ENCODE measurements at regions not wholly inside any gene's neighbourhood (a gene's known extent, or its start where the extent isn't known, plus 50 kb on each side); places are given as distances from the start of the nearest gene placed in this dataset.

GRCh38 chr13:111868716-111869115, 198.2 kb upstream of the SOX1 start:
- ATAC-seq (no peak), DNase-seq (no peak)
- Mint-ChIP-seq H3K27me3 (peaks cover 5% of the 10 kb centered on the region), H3K4me3 (no peak overlapping the region), H3K27ac (no peak overlapping the region), H3K36me3 (ENCODE audit: low read depth) (no peaks in the 10 kb centered on the region), H3K4me1 (no peaks in the 10 kb centered on the region)
- no peaks in the 10 kb centered on the region for H3K9me3 ChIP-seq (ENCODE audit: control insufficient read depth, low read length, poor library complexity, severe bottlenecking)

DNA sequence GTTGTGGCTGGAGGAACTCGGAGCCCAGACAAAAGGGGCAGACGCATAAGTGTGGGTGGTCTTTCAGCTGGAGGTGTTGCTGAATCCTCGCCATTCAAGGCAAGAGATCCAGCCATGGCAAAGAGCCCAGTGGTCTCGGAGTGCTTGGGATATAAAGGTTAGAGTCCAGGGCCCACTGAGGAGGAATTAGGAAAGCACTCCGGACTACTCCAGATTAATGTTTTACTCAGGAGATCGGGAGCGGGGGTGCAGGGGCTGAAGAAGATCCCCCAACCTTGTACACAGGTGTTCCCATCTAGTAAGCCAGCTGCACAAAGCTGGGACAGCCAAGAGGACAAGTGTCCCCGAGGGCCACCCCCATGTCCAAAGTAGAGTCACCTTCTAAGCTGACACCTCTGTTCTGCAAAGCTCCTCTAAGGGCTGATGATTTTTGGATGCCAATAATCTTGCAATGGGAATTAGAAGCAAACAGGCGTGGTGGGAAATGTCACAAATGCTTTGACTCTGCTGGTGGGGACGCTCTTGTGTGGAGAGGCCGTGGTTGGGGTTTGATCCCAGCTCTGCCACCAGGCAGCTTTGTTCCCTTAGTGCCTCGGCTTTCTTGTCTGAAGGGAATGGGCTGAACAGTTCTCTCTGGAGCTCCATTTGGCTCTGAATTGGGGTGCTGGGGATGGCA, 194.3 kb upstream of the SOX1 start:
- Mint-ChIP-seq H3K4me1 (no peaks in the 10 kb centered on the region), H3K36me3 (ENCODE audit: low read depth) (no peaks in the 10 kb centered on the region), H3K27me3 (peaks cover 12% of the 10 kb centered on the region), H3K27ac (no peak overlapping the region), H3K4me3 (no peak overlapping the region)
- DNase-seq (no peak), ATAC-seq (no peak)
- no peaks in the 10 kb centered on the region for H3K9me3 ChIP-seq (ENCODE audit: control insufficient read depth, low read length, poor library complexity, severe bottlenecking)

GRCh38 chr13:111873676-111874178, 193.2 kb upstream of the SOX1 start:
- no peak overlapping the region for H3K4me3 Mint-ChIP-seq
- no peak overlapping the region for H3K27ac Mint-ChIP-seq
- H3K9me3 ChIP-seq (ENCODE audit: control insufficient read depth, low read length, poor library complexity, severe bottlenecking) = no peaks in the 10 kb centered on the region
- DNase-seq (no peak), ATAC-seq (no peak)
- no peaks in the 10 kb centered on the region for H3K36me3 Mint-ChIP-seq (ENCODE audit: low read depth)
- H3K27me3 Mint-ChIP-seq = peaks cover 12% of the 10 kb centered on the region
- H3K4me1 Mint-ChIP-seq = no peaks in the 10 kb centered on the region

DNA sequence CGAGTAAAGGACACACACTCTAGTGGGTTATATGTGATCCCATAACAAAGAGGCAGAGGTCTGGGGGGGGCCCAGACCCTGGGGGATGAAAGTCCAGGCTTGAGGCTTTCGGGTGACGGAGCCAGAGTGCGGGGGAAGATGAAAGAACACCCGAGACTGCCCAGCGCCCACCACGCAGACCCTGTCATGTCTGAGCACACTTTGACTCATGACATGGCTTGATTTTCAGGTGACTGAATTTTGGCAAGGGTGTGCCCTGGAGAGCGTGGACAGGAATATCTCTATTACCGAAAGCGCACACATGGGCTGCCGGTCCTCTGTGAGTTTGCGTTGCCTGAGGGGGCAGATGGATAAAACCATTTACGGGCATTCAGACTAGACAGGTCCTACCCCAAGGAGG, 192.0 kb upstream of the SOX1 start:
- peaks cover 12% of the 10 kb centered on the region for H3K27me3 Mint-ChIP-seq
- no peaks in the 10 kb centered on the region for H3K36me3 Mint-ChIP-seq (ENCODE audit: low read depth)
- ATAC-seq (no peak), DNase-seq (no peak)
- no peak overlapping the region for H3K4me3 Mint-ChIP-seq
- no peaks in the 10 kb centered on the region for H3K4me1 Mint-ChIP-seq
- no peaks in the 10 kb centered on the region for H3K9me3 ChIP-seq (ENCODE audit: control insufficient read depth, low read length, poor library complexity, severe bottlenecking)
- no peak overlapping the region for H3K27ac Mint-ChIP-seq

GRCh38 chr13:111875915-111876314, 191.0 kb upstream of the SOX1 start:
- ATAC-seq (no peak), DNase-seq (no peak)

DNA sequence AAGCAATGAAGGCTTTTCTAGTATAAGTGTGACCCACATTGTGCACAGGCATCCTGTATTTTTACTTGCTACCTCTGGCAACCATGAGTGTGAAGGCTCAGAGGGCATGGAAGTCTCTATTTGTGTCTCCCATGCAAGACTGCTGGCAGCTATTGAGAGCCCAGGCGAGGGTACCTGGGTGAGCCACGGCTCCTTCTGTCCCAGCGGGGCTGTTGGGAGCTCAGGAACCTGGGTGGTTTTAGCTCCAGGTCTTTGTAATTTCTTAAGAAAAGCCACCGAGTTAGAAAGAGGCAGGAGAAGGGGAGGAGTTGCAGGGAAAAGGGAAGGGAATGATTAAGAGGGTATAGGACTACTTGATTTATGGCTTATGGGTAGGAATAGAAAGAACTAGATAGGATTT, 190.4 kb upstream of the SOX1 start:
- ATAC-seq = no peak
- no peak for DNase-seq
- no peaks in the 10 kb centered on the region for H3K9me3 ChIP-seq (ENCODE audit: control insufficient read depth, low read length, poor library complexity, severe bottlenecking)
- Mint-ChIP-seq H3K27me3 (peaks cover 12% of the 10 kb centered on the region), H3K4me3 (no peak overlapping the region), H3K4me1 (no peaks in the 10 kb centered on the region), H3K27ac (no peak overlapping the region), H3K36me3 (ENCODE audit: low read depth) (no peaks in the 10 kb centered on the region)

More at GRCh38 chr13:111875915-111876314, 191.0 kb upstream of the SOX1 start:
- Mint-ChIP-seq H3K36me3 (ENCODE audit: low read depth) (no peaks in the 10 kb centered on the region), H3K27ac (no peak overlapping the region), H3K4me1 (no peaks in the 10 kb centered on the region), H3K27me3 (peaks cover 12% of the 10 kb centered on the region), H3K4me3 (no peak overlapping the region)
- H3K9me3 ChIP-seq (ENCODE audit: control insufficient read depth, low read length, poor library complexity, severe bottlenecking) = no peaks in the 10 kb centered on the region

DNA sequence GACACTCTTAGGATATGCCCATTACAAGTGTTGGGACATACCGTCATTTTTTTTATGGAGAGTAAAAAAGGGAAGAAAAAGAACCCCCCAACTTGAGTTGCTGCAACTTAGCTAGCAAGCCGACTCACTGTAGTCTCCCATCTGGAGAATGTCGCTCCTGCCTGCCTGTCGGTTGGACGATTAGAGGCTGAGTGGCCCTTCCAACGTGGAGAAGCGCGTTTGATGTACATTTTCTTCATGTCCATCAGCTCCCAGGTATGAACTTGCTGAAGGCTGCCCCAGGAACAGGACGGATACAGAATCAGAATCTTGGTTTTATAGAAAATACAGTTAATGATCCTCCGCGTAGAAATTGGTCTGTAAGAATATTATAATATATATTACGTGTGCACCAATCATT, 189.0 kb upstream of the SOX1 start:
- H3K36me3 Mint-ChIP-seq (ENCODE audit: low read depth) = no peaks in the 10 kb centered on the region
- DNase-seq = no peak
- no peak for ATAC-seq
- H3K9me3 ChIP-seq (ENCODE audit: control insufficient read depth, low read length, poor library complexity, severe bottlenecking) = no peaks in the 10 kb centered on the region
- H3K4me3 Mint-ChIP-seq = no peak overlapping the region
- no peak overlapping the region for H3K27ac Mint-ChIP-seq
- H3K27me3 Mint-ChIP-seq = peaks cover 11% of the 10 kb centered on the region
- H3K4me1 Mint-ChIP-seq = no peaks in the 10 kb centered on the region

DNA sequence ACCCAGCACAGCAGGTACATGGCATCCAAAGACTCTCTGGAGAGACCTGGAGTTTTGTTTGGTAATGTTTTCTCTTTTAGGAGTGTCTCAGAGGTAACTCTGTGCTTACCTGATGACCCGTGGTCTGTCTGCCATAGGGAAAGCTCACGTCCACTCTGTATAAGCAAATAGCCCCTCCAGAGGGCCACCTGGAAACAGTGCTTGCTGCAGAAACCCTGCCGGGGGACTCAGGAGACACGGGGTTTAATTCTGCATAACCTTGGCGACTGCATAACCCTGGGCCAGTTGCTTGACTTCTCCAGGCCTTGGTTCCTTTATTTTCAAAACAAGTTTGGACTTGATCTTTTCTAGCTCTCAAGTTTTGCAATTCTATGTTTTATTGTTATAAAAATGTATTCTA, 187.2 kb upstream of the SOX1 start:
- ATAC-seq = no peak
- Mint-ChIP-seq H3K27me3 (peaks cover 6% of the 10 kb centered on the region), H3K4me3 (no peak overlapping the region), H3K36me3 (ENCODE audit: low read depth) (no peaks in the 10 kb centered on the region), H3K4me1 (no peaks in the 10 kb centered on the region), H3K27ac (no peak overlapping the region)
- no peaks in the 10 kb centered on the region for H3K9me3 ChIP-seq (ENCODE audit: control insufficient read depth, low read length, poor library complexity, severe bottlenecking)
- no peak for DNase-seq

DNA sequence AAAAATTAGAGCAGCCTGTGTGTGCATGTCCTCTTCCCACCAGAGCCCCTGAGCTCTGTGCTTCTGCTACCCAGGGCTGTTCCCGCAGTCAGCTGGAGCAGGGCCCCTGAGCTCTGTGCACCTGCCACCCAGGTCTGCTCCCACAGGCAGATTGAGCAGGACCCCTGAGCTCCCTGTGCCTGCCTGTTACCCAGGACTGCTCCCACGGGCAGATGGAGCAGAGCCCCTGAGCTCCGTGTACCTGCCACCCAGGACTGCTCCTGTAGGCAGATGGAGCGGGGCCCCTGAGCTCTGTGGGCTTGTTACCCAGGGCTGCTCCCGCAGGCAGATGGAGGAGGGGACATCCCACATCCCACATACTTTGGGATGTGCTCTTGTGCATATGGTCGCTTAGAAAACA, 186.8 kb upstream of the SOX1 start:
- ATAC-seq (no peak), DNase-seq (no peak)
- no peak overlapping the region for H3K27ac Mint-ChIP-seq
- H3K27me3 Mint-ChIP-seq = peaks cover 4% of the 10 kb centered on the region
- no peaks in the 10 kb centered on the region for H3K36me3 Mint-ChIP-seq (ENCODE audit: low read depth)
- H3K4me3 Mint-ChIP-seq = no peak overlapping the region
- H3K4me1 Mint-ChIP-seq = no peaks in the 10 kb centered on the region
- no peaks in the 10 kb centered on the region for H3K9me3 ChIP-seq (ENCODE audit: control insufficient read depth, low read length, poor library complexity, severe bottlenecking)

GRCh38 chr13:111881700-111882099, 185.2 kb upstream of the SOX1 start:
- DNase-seq = no peak
- no peak overlapping the region for H3K27ac Mint-ChIP-seq
- H3K4me1 Mint-ChIP-seq = no peaks in the 10 kb centered on the region
- no peaks in the 10 kb centered on the region for H3K9me3 ChIP-seq (ENCODE audit: control insufficient read depth, low read length, poor library complexity, severe bottlenecking)
- ATAC-seq = no peak
- H3K4me3 Mint-ChIP-seq = no peak overlapping the region
- peaks cover 4% of the 10 kb centered on the region for H3K27me3 Mint-ChIP-seq
- no peaks in the 10 kb centered on the region for H3K36me3 Mint-ChIP-seq (ENCODE audit: low read depth)

- no peaks in the 10 kb centered on the region for H3K9me3 ChIP-seq (ENCODE audit: control insufficient read depth, low read length, poor library complexity, severe bottlenecking)
- Mint-ChIP-seq H3K4me1 (no peaks in the 10 kb centered on the region), H3K27ac (no peak overlapping the region), H3K4me3 (no peak overlapping the region), H3K27me3 (peaks cover 4% of the 10 kb centered on the region), H3K36me3 (ENCODE audit: low read depth) (no peaks in the 10 kb centered on the region)
- no peak for DNase-seq
- ATAC-seq = no peak
Observed at GRCh38 chr13:111882351-111882750, 184.6 kb upstream of the SOX1 start.

DNA sequence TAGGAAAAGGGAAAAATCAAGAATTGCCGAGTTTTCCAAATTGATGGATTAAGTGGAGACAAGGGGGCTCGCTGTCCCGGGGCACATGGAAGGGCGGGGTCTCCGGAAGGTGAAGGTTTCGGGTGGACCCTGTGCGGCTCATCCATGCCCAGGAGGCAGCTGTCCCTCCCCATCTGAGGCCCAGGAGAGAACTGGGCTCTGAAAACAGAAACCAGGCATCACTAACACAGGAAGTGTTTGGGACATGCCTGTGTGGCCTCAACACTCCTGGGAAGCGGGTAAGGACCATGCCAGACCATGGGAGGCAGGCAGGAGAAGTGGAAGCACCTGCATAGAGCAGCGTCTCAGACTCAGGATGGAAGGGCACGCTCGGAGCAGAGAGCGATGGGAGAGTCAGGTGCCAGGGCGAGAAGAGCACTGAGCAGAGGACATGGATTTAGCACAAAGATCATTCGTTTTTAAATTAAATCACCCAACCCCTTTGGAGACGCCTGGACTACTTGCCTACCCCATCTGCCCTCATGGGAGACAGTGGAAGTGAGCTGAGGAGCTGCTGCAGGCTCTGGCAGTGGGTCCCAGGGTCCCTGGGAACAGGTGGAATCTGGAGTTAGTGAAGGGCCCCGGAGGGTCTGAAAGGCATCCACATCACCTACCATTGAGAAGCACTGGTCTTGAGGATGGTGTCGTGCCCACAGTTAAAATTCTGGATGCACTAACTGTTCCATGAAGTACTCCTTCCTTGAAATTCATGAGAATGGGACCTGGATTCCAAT, 183.2 kb upstream of the SOX1 start:
- Mint-ChIP-seq H3K27me3 (peaks cover 4% of the 10 kb centered on the region), H3K27ac (no peak overlapping the region), H3K4me3 (no peak overlapping the region), H3K4me1 (no peaks in the 10 kb centered on the region), H3K36me3 (ENCODE audit: low read depth) (no peaks in the 10 kb centered on the region)
- ATAC-seq (no peak), DNase-seq (no peak)
- no peaks in the 10 kb centered on the region for H3K9me3 ChIP-seq (ENCODE audit: control insufficient read depth, low read length, poor library complexity, severe bottlenecking)

- ATAC-seq = no peak
- Mint-ChIP-seq H3K27ac (no peak overlapping the region), H3K27me3 (peaks cover 12% of the 10 kb centered on the region), H3K4me1 (no peaks in the 10 kb centered on the region), H3K36me3 (ENCODE audit: low read depth) (no peaks in the 10 kb centered on the region), H3K4me3 (no peak overlapping the region)
- DNase-seq = no peak
- no peaks in the 10 kb centered on the region for H3K9me3 ChIP-seq (ENCODE audit: control insufficient read depth, low read length, poor library complexity, severe bottlenecking)
Observed at GRCh38 chr13:111886217-111886945, 180.6 kb upstream of the SOX1 start.

All from T-helper 17 cell (primary cell).